ENCODE measurements at regions not wholly inside any gene's neighbourhood (a gene's known extent, or its start where the extent isn't known, plus 50 kb on each side); places are given as distances from the start of the nearest gene placed in this dataset.

DNA sequence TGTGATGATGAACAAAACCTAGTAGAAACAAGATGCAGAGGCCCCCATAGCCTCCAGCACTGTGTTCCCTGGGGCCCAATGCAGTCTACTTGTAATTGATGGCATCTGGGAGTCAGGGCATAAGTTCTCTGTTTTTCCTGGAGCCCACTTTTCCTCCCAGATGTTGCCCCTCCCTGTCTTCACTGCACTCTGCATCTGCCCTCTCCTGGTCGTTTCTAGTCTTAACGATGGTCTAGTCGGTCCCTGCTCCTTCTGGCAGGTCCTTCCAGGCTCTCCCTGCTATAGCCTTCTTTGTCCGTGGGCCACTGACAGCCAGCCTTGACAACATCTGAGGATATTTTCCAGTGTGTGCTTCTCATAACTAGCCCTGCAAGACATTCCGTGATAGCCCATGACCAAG lies 208.3 kb downstream of the GXYLT1 start:
- H3K27ac ChIP-seq (ENCODE audit: low read depth, low read length) = no peak overlapping the region
- peaks cover 50% of the 10 kb centered on the region for H3K27me3 ChIP-seq (ENCODE audit: control insufficient read depth, insufficient read depth, low read length)
- no peaks in the 10 kb centered on the region; the same call in 1 of the 2 replicates for H3K9me3 ChIP-seq (ENCODE audit: control insufficient read depth, insufficient read depth, low read length)
- no peaks in the 10 kb centered on the region for H3K36me3 ChIP-seq (ENCODE audit: control insufficient read depth, insufficient read depth, low read length)
- H3K9ac ChIP-seq (ENCODE audit: low read depth, low read length) = no peak overlapping the region
- peaks cover 18% of the 10 kb centered on the region for H3K4me1 ChIP-seq (ENCODE audit: control insufficient read depth, insufficient read depth, low read length)
- no peak overlapping the region for H3K4me3 ChIP-seq (ENCODE audit: low read depth, low read length)

DNA sequence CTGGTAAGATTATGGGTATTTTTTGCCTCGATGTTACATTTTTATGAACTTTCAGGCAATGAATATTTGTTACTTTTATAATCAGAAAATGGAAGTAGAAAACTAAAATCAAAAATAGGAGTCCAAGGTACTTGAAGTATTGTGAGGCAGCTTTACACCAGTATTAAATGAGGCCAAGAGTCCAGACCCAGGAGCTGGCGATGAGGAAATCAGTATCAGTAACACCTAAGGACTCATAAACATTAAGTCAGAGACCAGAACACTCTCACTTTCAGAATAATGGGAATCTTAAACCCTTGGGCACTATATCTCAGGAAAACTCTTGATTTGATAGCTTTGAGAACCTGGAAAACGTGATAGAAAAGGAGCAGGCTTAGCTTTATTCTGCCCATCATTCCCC lies 208.8 kb downstream of the GXYLT1 start:
- no peak overlapping the region for H3K4me3 ChIP-seq (ENCODE audit: low read depth, low read length)
- H3K27me3 ChIP-seq (ENCODE audit: control insufficient read depth, insufficient read depth, low read length) = peaks cover 54% of the 10 kb centered on the region
- no peaks in the 10 kb centered on the region for H3K36me3 ChIP-seq (ENCODE audit: control insufficient read depth, insufficient read depth, low read length)
- H3K27ac ChIP-seq (ENCODE audit: low read depth, low read length) = no peak overlapping the region
- H3K4me1 ChIP-seq (ENCODE audit: control insufficient read depth, insufficient read depth, low read length) = peaks cover 18% of the 10 kb centered on the region
- H3K9me3 ChIP-seq (ENCODE audit: control insufficient read depth, insufficient read depth, low read length) = no peaks in the 10 kb centered on the region; the same call in 1 of the 2 replicates
- no peak overlapping the region for H3K9ac ChIP-seq (ENCODE audit: low read depth, low read length)

DNA sequence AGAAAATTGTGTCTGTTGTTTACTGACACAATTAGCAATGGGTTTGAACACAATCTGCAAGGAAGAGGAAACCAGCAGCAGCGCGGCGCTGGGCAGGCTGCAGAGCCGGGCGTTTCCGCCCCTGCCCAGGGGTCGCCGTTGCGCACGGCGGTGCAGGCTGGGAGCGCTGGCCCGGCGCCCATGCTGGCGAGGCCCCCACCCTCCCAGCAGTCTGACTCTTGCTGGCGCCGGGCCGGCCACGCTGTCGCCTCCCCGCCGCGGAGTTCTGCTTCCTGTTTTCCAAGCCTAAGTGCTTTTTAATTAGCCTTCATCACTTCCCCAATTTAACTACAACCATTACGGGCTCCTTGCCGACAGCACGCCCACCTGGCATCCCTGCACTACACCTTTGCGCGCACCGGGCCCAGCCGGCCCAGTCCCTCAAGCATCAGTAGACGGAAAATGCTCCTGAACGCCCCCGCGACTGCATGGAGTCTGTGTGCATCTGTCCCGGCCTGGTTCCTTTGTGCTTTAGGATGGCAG lies 212.1 kb downstream of the GXYLT1 start:
- peaks cover 65% of the 10 kb centered on the region for H3K27me3 ChIP-seq (ENCODE audit: control insufficient read depth, insufficient read depth, low read length)
- peaks cover 18% of the 10 kb centered on the region for H3K4me1 ChIP-seq (ENCODE audit: control insufficient read depth, insufficient read depth, low read length)
- peak overlapping the region; percentile 81 for H3K27ac ChIP-seq (ENCODE audit: low read depth, low read length)
- H3K36me3 ChIP-seq (ENCODE audit: control insufficient read depth, insufficient read depth, low read length) = no peaks in the 10 kb centered on the region
- no peaks in the 10 kb centered on the region; the same call in 1 of the 2 replicates for H3K9me3 ChIP-seq (ENCODE audit: control insufficient read depth, insufficient read depth, low read length)
- H3K4me3 ChIP-seq (ENCODE audit: low read depth, low read length) = peak overlapping the region; percentile 52
- no peak overlapping the region for H3K9ac ChIP-seq (ENCODE audit: low read depth, low read length)

DNA sequence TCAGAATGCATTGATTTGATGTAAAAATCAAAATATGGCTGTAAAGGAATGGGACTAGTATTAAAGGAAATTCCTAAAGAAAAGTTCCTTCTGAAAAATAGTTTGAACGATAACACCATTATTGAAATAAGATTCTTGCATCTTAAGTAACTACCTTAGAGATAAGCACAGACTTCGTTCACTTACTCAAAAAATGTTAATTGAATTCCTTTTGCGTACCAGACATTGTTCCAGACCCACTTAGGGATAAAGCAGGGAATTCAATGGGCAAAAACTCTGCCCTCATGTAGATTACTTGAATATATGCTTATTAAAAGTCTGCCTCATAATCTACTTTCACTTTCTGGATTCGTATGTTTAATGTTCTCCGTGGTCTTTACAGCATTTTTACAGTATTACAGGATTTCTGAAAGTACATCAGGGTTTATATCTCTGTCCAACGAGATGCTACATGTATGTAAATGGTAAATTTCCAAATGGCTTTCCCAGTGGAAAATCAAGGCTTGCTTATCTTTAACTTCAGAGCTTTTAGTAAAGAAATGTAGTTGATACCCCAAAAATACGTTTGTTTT lies 213.7 kb downstream of the GXYLT1 start:
- Histone ChIP-seq H3K27me3 (ENCODE audit: control insufficient read depth, insufficient read depth, low read length) (peaks cover 53% of the 10 kb centered on the region), H3K27ac (ENCODE audit: low read depth, low read length) (no peak overlapping the region), H3K9ac (ENCODE audit: low read depth, low read length) (no peak overlapping the region), H3K4me3 (ENCODE audit: low read depth, low read length) (no peak overlapping the region), H3K36me3 (ENCODE audit: control insufficient read depth, insufficient read depth, low read length) (no peaks in the 10 kb centered on the region), H3K4me1 (ENCODE audit: control insufficient read depth, insufficient read depth, low read length) (peaks cover 18% of the 10 kb centered on the region), H3K9me3 (ENCODE audit: control insufficient read depth, insufficient read depth, low read length) (no peaks in the 10 kb centered on the region)

DNA sequence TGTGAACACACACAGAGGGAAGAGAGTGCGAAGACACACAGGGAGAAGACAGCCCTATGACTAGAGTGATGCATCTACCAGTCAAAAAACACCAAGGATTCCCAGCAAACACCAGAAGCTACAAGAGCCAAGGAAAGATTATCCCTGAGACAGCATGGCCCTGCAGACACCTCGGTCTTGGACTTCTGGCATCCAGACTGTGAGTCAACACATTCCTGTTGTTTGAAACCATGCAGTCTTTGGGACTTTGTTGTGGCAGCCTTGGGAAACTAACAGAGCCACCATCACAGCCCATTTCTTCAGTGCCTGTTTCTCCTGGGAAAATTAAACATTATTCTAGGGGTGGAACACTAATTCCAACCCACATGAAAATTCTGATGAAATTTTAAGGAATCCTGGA lies 220.6 kb downstream of the GXYLT1 start:
- Histone ChIP-seq H3K4me3 (ENCODE audit: low read depth, low read length) (no peak overlapping the region), H3K27ac (ENCODE audit: low read depth, low read length) (no peak overlapping the region), H3K9ac (ENCODE audit: low read depth, low read length) (no peak overlapping the region), H3K27me3 (ENCODE audit: control insufficient read depth, insufficient read depth, low read length) (peaks cover 10% of the 10 kb centered on the region; the same call in 1 of the 2 replicates), H3K36me3 (ENCODE audit: control insufficient read depth, insufficient read depth, low read length) (no peaks in the 10 kb centered on the region), H3K9me3 (ENCODE audit: control insufficient read depth, insufficient read depth, low read length) (peaks cover 5% of the 10 kb centered on the region; the same call in 1 of the 2 replicates), H3K4me1 (ENCODE audit: control insufficient read depth, insufficient read depth, low read length) (peaks cover 35% of the 10 kb centered on the region)

DNA sequence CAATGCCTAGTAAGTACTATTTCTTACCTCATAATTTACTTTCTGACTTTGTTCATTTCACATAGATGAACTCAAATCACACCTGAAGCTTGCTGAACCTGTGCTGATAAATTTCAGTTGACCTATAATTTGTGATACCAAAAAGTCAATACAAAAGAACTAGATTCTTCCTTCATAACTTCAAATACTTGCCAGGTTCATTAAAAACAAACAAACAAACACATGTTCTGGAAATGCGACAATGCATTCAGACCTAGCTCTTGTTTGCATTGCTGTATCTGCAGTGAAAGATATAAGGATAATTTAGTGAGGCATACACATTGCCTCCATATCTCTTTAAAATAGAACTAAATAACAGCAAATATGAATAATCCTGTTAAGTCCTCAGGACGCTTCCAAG lies 221.3 kb downstream of the GXYLT1 start:
- Histone ChIP-seq H3K9me3 (ENCODE audit: control insufficient read depth, insufficient read depth, low read length) (peaks cover 5% of the 10 kb centered on the region; the same call in 1 of the 2 replicates), H3K9ac (ENCODE audit: low read depth, low read length) (no peak overlapping the region), H3K27me3 (ENCODE audit: control insufficient read depth, insufficient read depth, low read length) (peaks cover 10% of the 10 kb centered on the region; the same call in 1 of the 2 replicates), H3K36me3 (ENCODE audit: control insufficient read depth, insufficient read depth, low read length) (no peaks in the 10 kb centered on the region), H3K4me1 (ENCODE audit: control insufficient read depth, insufficient read depth, low read length) (peaks cover 42% of the 10 kb centered on the region), H3K27ac (ENCODE audit: low read depth, low read length) (no peak overlapping the region), H3K4me3 (ENCODE audit: low read depth, low read length) (no peak overlapping the region)

DNA sequence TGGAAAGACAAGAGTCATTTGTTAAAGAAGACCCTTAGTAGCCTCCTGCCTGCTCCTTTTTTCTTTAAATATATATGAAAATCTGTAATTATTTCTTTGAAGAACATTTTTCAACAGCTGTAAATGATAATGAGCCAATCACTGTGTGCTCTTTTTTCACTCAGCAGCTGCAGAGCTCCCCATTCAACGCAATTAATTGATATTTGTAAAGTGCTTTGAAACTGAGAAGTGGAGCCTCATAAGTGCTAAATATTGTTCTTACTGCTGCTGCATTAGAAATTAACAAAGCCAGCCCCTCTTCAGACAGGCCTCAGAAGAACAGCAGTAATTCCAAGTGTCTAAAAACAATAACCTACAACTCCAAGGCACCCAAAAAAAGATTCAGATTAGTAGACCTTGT lies 224.3 kb downstream of the GXYLT1 start:
- H3K4me1 ChIP-seq (ENCODE audit: control insufficient read depth, insufficient read depth, low read length) = peaks cover 58% of the 10 kb centered on the region
- peaks cover 10% of the 10 kb centered on the region; the same call in 1 of the 2 replicates for H3K27me3 ChIP-seq (ENCODE audit: control insufficient read depth, insufficient read depth, low read length)
- no peak overlapping the region for H3K9ac ChIP-seq (ENCODE audit: low read depth, low read length)
- peak overlapping the region; percentile 51 for H3K4me3 ChIP-seq (ENCODE audit: low read depth, low read length)
- H3K9me3 ChIP-seq (ENCODE audit: control insufficient read depth, insufficient read depth, low read length) = peaks cover 5% of the 10 kb centered on the region; the same call in 1 of the 2 replicates
- peak overlapping the region; percentile 68 for H3K27ac ChIP-seq (ENCODE audit: low read depth, low read length)
- H3K36me3 ChIP-seq (ENCODE audit: control insufficient read depth, insufficient read depth, low read length) = no peaks in the 10 kb centered on the region

DNA sequence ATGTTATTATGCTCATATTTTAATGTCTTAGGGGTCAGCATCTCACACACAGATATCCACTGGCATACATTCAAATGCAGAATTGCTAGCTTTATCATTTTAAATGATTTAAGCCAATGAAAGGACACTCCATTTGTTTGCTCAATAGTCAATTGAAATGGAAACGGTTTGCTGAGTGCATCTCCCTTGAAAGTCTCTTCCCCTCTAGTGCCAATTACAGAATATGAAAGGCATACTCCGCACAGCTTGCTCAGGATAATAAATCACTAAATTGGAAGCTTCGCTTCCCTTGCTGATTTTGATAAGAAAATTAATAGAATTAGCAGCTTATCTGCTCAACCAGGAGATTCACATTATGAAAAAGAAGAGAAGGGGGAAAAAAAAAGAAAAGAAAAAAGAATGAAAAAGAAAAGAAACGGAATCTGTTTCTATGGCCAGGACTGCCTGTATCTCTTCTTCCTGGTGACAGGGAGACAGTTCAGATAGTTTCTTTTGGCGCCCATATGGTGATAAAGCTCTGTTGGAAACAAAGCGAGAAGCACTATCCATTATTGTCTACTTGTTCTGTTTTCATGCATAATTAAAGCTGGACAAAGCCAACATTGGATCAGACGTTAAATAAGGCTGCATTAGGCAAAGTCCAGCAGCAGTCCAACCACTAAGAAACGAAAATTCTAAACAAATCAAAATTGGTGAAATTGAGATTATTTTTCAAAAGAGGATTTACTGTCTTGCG lies 225.0 kb downstream of the GXYLT1 start:
- Histone ChIP-seq H3K9ac (ENCODE audit: low read depth, low read length) (no peak overlapping the region), H3K4me1 (ENCODE audit: control insufficient read depth, insufficient read depth, low read length) (peaks cover 58% of the 10 kb centered on the region), H3K27ac (ENCODE audit: low read depth, low read length) (peak overlapping the region; percentile 68), H3K36me3 (ENCODE audit: control insufficient read depth, insufficient read depth, low read length) (no peaks in the 10 kb centered on the region), H3K4me3 (ENCODE audit: low read depth, low read length) (peak overlapping the region; percentile 51), H3K9me3 (ENCODE audit: control insufficient read depth, insufficient read depth, low read length) (0 out of 2 replicates have a peak, but pooled peaks cover 3% of the 10 kb centered on the region), H3K27me3 (ENCODE audit: control insufficient read depth, insufficient read depth, low read length) (peaks cover 10% of the 10 kb centered on the region; the same call in 1 of the 2 replicates)

DNA sequence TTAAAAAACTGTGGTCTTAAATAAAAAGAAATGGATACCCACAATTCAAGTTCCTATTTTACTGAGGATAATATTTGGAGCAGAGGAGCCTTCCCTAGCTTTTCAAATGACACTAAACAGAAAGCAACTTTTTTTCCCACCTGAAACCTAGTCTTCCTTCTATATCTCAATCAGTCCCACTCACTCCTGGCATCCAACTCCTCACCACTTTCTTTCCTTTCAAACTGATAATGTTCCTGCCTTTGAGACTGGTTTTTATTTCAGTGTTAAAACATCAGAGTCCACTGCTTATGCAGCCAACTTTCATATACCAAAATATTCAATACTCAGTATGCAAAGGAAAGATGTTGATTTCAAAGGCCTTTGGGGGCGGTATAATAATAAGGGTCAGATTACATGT lies 225.6 kb downstream of the GXYLT1 start:
- Histone ChIP-seq H3K4me3 (ENCODE audit: low read depth, low read length) (peak overlapping the region; percentile 51), H3K27me3 (ENCODE audit: control insufficient read depth, insufficient read depth, low read length) (peaks cover 10% of the 10 kb centered on the region; the same call in 1 of the 2 replicates), H3K4me1 (ENCODE audit: control insufficient read depth, insufficient read depth, low read length) (peaks cover 61% of the 10 kb centered on the region), H3K9me3 (ENCODE audit: control insufficient read depth, insufficient read depth, low read length) (no peaks in the 10 kb centered on the region), H3K9ac (ENCODE audit: low read depth, low read length) (no peak overlapping the region), H3K27ac (ENCODE audit: low read depth, low read length) (peak overlapping the region; percentile 68), H3K36me3 (ENCODE audit: control insufficient read depth, insufficient read depth, low read length) (no peaks in the 10 kb centered on the region)

DNA sequence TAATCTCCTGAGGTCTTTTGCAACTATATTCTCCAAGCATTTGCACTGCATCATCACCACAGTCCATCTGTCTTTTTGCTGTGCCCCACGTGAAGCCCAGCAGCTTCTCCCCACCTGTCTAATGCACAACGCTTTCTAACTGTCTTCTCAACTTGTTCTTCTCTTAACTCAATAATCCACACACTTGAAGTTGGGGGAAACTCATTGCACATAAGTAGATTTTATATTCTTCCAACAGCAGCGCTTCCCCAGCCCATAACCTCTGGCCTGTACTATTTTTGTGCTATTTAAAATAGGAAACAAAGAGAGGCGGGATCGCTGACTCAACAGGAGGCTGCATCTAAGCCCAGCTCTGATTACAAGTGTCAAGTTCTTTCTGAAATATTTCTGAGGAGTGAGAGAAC lies 226.7 kb downstream of the GXYLT1 start:
- Histone ChIP-seq H3K4me3 (ENCODE audit: low read depth, low read length) (no peak overlapping the region), H3K9ac (ENCODE audit: low read depth, low read length) (no peak overlapping the region), H3K9me3 (ENCODE audit: control insufficient read depth, insufficient read depth, low read length) (no peaks in the 10 kb centered on the region), H3K27me3 (ENCODE audit: control insufficient read depth, insufficient read depth, low read length) (peaks cover 10% of the 10 kb centered on the region; the same call in 1 of the 2 replicates), H3K4me1 (ENCODE audit: control insufficient read depth, insufficient read depth, low read length) (peaks cover 61% of the 10 kb centered on the region), H3K27ac (ENCODE audit: low read depth, low read length) (no peak overlapping the region), H3K36me3 (ENCODE audit: control insufficient read depth, insufficient read depth, low read length) (no peaks in the 10 kb centered on the region)

DNA sequence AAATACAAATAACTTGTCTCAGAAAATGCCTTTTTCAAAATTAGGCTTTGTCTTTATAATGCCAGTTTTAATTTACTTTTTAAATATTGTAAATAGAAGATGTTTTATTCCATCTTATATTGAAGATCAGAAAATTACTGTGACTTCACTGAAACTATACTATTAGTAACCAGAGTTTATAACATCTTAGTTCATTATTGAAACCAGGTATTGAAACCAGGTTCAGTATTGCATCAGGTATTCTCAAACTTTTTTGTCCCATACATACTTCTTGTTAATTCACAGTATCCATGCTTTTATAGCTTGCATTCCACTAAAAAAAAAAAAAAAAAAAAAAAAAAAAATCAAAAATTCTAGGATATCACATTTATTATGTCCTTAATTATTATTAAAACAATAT lies 227.5 kb downstream of the GXYLT1 start:
- Histone ChIP-seq H3K27ac (ENCODE audit: low read depth, low read length) (no peak overlapping the region), H3K4me1 (ENCODE audit: control insufficient read depth, insufficient read depth, low read length) (peaks cover 56% of the 10 kb centered on the region), H3K4me3 (ENCODE audit: low read depth, low read length) (no peak overlapping the region), H3K9ac (ENCODE audit: low read depth, low read length) (no peak overlapping the region), H3K36me3 (ENCODE audit: control insufficient read depth, insufficient read depth, low read length) (no peaks in the 10 kb centered on the region), H3K27me3 (ENCODE audit: control insufficient read depth, insufficient read depth, low read length) (peaks cover 10% of the 10 kb centered on the region; the same call in 1 of the 2 replicates), H3K9me3 (ENCODE audit: control insufficient read depth, insufficient read depth, low read length) (no peaks in the 10 kb centered on the region)

Measured in HUES48 (cell line).